T-cell (primary cell): ENCODE measurements at regions not wholly inside any gene's neighbourhood (a gene's known extent, or its start where the extent isn't known, plus 50 kb on each side); places are given as distances from the start of the nearest gene placed in this dataset.

Source experiments
- ATAC-seq, 4 experiments: fragments of 200-7000 bp in 3 of 4; fragments of 150-1000 bp in 1 of 4; cut with Tn5 transposase; replicated peaks in 1 of 4; 1 replicate in 3 of 4; 2 replicates in 1 of 4; pipeline ENCODE4 v1.10.0; 2021; ENCODE audit warnings: moderate library complexity in 3 of 4, mild to moderate bottlenecking in 2 of 4, moderate number of reproducible peaks in 1 of 4
- CTCF ChIA-PET, 2 donors: fragments of 300-600 bp; sonication (Branson Sonifier 250); formaldehyde crosslinking; loops; one replicate each; lab custom pipeline; 2022; ENCODE audit warnings: antibody characterized with exemption in 2 of 2; lab: Charles Lee
- POLR2A ChIA-PET, 2 donors: fragments of 300-600 bp; sonication (Branson Sonifier 250); formaldehyde crosslinking; loops; one replicate each; lab custom pipeline; 2022; ENCODE audit warnings: antibody characterized with exemption in 2 of 2; lab: Charles Lee
- DNase-seq, 35 experiments: peaks; one replicate each; pipeline versions ENCODE4 v3.0.0 to v3.0.0-alpha.2; 2013 to 2023
- H3K27ac ChIP-seq: one replicate; pipeline ENCODE4 v1.5.1; 2013; ENCODE audit warnings: low read length
- H3K27me3 ChIP-seq, 2 experiments: replicated peaks in 1 of 2; 1 replicate in 1 of 2; 2 replicates in 1 of 2; pipeline versions ENCODE4 v1.6.1 to v1.7.0; 2013; ENCODE audit warnings: low read length in 1 of 2, mixed read lengths in 1 of 2; ENCODE audit not compliant: control insufficient read depth in 2 of 2, insufficient read depth in 2 of 2; ENCODE audit errors: extremely low read depth in 1 of 2
- H3K36me3 ChIP-seq, 2 donors: 1 replicate in 1 of 2; 2 replicates in 1 of 2; pipeline versions ENCODE4 v1.6.1 to v1.7.0; 2013; ENCODE audit warnings: low read length in 1 of 2; ENCODE audit not compliant: control insufficient read depth in 2 of 2, insufficient read depth in 1 of 2; ENCODE audit errors: extremely low read depth in 1 of 2
- H3K4me1 ChIP-seq, 2 experiments: 1 replicate in 1 of 2; 2 replicates in 1 of 2; pipeline versions ENCODE4 v1.6.1 to v1.7.0; 2013; ENCODE audit warnings: low read length in 2 of 2, mixed read lengths in 1 of 2; ENCODE audit not compliant: insufficient read depth in 2 of 2, control insufficient read depth in 1 of 2; ENCODE audit errors: extremely low read depth in 1 of 2
- H3K4me3 ChIP-seq, 2 donors: 1 replicate in 1 of 2; 2 replicates in 1 of 2; pipeline versions ENCODE4 v1.5.1 to v1.7.0; 2013; ENCODE audit warnings: mild to moderate bottlenecking in 2 of 2, low read length in 1 of 2, moderate library complexity in 1 of 2; ENCODE audit not compliant: control insufficient read depth in 1 of 2; ENCODE audit errors: extremely low read depth in 1 of 2
- H3K9me3 ChIP-seq: 2 replicates; pipeline ENCODE4 v1.7.0; 2013
- H3K27ac Mint-ChIP-seq, 2 donors: one replicate each; pipeline ENCODE4 v1.8.0; 2020 to 2021; ENCODE audit warnings: mild to moderate bottlenecking in 2 of 2, mixed read lengths in 2 of 2
- H3K27me3 Mint-ChIP-seq, 2 donors: one replicate each; pipeline ENCODE4 v1.8.0; 2021 to 2022; ENCODE audit warnings: mixed read lengths in 2 of 2
- H3K36me3 Mint-ChIP-seq: one replicate; pipeline ENCODE4 v1.8.0; 2021; ENCODE audit warnings: mixed read lengths
- H3K4me1 Mint-ChIP-seq, 3 donors: one replicate each; pipeline ENCODE4 v1.8.0; 2020 to 2022; ENCODE audit warnings: mixed read lengths in 3 of 3, mild to moderate bottlenecking in 1 of 3
- H3K4me3 Mint-ChIP-seq, 3 donors: one replicate each; pipeline ENCODE4 v1.8.0; 2020 to 2022; ENCODE audit warnings: mild to moderate bottlenecking in 3 of 3, mixed read lengths in 3 of 3, moderate library complexity in 3 of 3
- H3K9me3 Mint-ChIP-seq, 3 donors: one replicate each; pipeline ENCODE4 v1.8.0; 2020 to 2022; ENCODE audit warnings: mixed read lengths in 3 of 3
- WGBS: methylation state at CpG from one replicate; pipeline ENCODE4 v1.1.5; 2013; ENCODE audit warnings: missing lambda C conversion rate; ENCODE audit not compliant: insufficient coverage; 5-methylcytosine and 5-hydroxymethylcytosine counted together

DNA sequence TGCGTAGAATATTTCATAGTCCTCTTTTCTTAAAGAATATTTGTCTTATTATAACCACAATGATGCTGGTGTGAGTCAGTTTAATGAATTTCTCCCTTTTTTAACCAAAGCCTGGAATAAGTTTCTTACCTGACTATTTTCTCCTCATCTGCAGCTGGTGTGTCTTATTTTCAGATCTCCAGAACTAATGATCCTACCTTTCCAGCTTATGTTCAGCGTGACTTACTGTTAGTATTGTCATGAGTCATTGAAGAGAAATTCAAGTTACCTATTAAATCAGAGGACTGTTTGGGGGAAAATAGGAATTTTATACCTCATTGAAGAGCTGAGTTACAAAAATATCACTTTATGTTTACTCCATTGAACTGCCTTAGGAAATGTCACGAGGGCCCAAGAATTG lies 482.1 kb downstream of the RWDD3 start:
- Histone ChIP-seq H3K4me3 (no peak overlapping the region), H3K4me1 (no peaks in the 10 kb centered on the region), H3K27ac (no peak overlapping the region), H3K9me3 (no peaks in the 10 kb centered on the region), H3K27me3 (no peaks in the 10 kb centered on the region), H3K36me3 (no peaks in the 10 kb centered on the region)
- no CpG with 5 or more reads among the region's 3 CpGs for WGBS
- Mint-ChIP-seq H3K4me1 (no peaks in the 10 kb centered on the region), H3K36me3 (no peaks in the 10 kb centered on the region), H3K27ac (no peak overlapping the region), H3K9me3 (peaks cover 2 to 5% (median 3%) of the 10 kb centered on the region in 3 donors), H3K4me3 (no peak overlapping the region), H3K27me3 (no peaks in the 10 kb centered on the region)
- ChIA-PET CTCF (no interaction called here), POLR2A (no interaction called here)
- no peak for DNase-seq
- ATAC-seq = no peak

DNA sequence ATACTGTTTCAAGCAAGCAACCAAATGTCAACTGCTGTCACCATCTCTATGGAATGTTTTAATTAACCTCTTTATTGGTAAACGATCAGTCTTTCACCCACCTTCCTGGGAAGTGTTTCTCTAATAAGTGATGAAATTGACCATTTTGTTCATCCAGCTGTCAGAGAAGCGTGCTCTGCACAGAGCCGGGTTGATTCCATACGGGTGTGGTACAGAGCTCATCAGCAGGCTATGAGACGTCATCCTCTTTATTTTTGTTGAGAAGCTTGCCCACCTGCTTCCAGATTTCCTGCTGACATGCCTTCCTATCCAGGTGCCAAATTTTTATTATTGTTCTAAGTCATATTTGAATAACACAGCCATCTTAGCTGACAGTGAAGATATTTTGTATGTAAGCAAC lies 482.5 kb downstream of the RWDD3 start:
- ATAC-seq (no peak), DNase-seq (no peak)
- H3K4me3 Mint-ChIP-seq = no peak overlapping the region
- ChIA-PET CTCF (no interaction called here), POLR2A (no interaction called here)
- H3K4me1 Mint-ChIP-seq = no peaks in the 10 kb centered on the region
- no peak overlapping the region for H3K4me3 ChIP-seq
- no peaks in the 10 kb centered on the region for H3K27me3 Mint-ChIP-seq
- no peaks in the 10 kb centered on the region for H3K4me1 ChIP-seq
- H3K27ac Mint-ChIP-seq = no peak overlapping the region
- peaks cover 2 to 6% (median 5%) of the 10 kb centered on the region in 3 donors for H3K9me3 Mint-ChIP-seq
- no peaks in the 10 kb centered on the region for H3K9me3 ChIP-seq
- H3K27ac ChIP-seq = no peak overlapping the region
- H3K36me3 ChIP-seq = no peaks in the 10 kb centered on the region
- 88% methylated on average over 4 of the region's 5 CpGs for WGBS
- H3K36me3 Mint-ChIP-seq = no peaks in the 10 kb centered on the region
- H3K27me3 ChIP-seq = no peaks in the 10 kb centered on the region

DNA sequence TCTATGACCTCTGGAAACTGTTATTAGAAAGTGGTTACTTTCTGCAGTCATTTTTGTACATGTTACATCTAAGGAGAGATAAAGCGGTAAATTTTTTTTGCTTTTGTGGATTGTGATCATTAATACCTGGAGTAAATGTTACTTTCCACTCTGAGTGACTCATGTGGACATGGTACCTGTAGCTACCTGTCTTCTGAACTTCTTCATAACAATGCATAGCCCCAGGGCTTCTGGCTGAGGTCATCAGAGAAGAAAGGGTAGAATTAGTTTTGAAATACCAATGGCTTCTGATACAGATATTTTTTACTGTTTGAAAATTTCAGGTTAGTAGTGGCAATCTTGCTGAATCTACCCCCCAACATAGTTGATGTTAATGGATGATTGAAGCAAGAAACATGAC lies 489.3 kb downstream of the RWDD3 start:
- H3K27ac ChIP-seq = no peak overlapping the region
- no peaks in the 10 kb centered on the region for H3K4me1 Mint-ChIP-seq
- H3K9me3 ChIP-seq = no peaks in the 10 kb centered on the region
- no peaks in the 10 kb centered on the region for H3K27me3 ChIP-seq
- H3K4me1 ChIP-seq = no peaks in the 10 kb centered on the region
- POLR2A ChIA-PET = no interaction called here
- no peak overlapping the region for H3K27ac Mint-ChIP-seq
- H3K27me3 Mint-ChIP-seq = no peaks in the 10 kb centered on the region
- no peak overlapping the region for H3K4me3 Mint-ChIP-seq
- ATAC-seq (no peak), DNase-seq (no peak)
- H3K36me3 ChIP-seq = no peaks in the 10 kb centered on the region
- no peak overlapping the region for H3K4me3 ChIP-seq
- no CpG with 5 or more reads among the region's 1 CpG for WGBS
- H3K9me3 Mint-ChIP-seq = peaks cover 5 to 12% (median 12%) of the 10 kb centered on the region in 3 donors
- H3K36me3 Mint-ChIP-seq = no peaks in the 10 kb centered on the region
- CTCF ChIA-PET = no interaction called here

- Mint-ChIP-seq H3K4me3 (no peak overlapping the region), H3K27ac (no peak overlapping the region), H3K27me3 (no peaks in the 10 kb centered on the region), H3K36me3 (no peaks in the 10 kb centered on the region), H3K9me3 (peaks cover 10 to 22% (median 12%) of the 10 kb centered on the region in 3 donors), H3K4me1 (no peaks in the 10 kb centered on the region)
- WGBS = no CpG with 5 or more reads among the region's 2 CpGs
- no peaks in the 10 kb centered on the region for H3K9me3 ChIP-seq
- POLR2A ChIA-PET = no interaction called here
- no peaks in the 10 kb centered on the region for H3K27me3 ChIP-seq
- no peaks in the 10 kb centered on the region for H3K36me3 ChIP-seq
- DNase-seq (no peak), ATAC-seq (no peak)
- H3K4me1 ChIP-seq = no peaks in the 10 kb centered on the region
- H3K27ac ChIP-seq = no peak overlapping the region
- CTCF ChIA-PET = no interaction called here
- H3K4me3 ChIP-seq = no peak overlapping the region
Measured at GRCh38 chr1:95728841-95729240, 494.8 kb downstream of the RWDD3 start.

GRCh38 chr1:95730986-95731385 lies 497.0 kb downstream of the RWDD3 start:
- no peaks in the 10 kb centered on the region for H3K27me3 Mint-ChIP-seq
- H3K9me3 ChIP-seq = no peaks in the 10 kb centered on the region
- no CpG with 5 or more reads among the region's 3 CpGs for WGBS
- ChIA-PET CTCF (no interaction called here), POLR2A (no interaction called here)
- H3K36me3 ChIP-seq = no peaks in the 10 kb centered on the region
- H3K4me1 ChIP-seq = no peaks in the 10 kb centered on the region
- no peak overlapping the region for H3K4me3 ChIP-seq
- no peak overlapping the region for H3K27ac ChIP-seq
- no peak overlapping the region for H3K4me3 Mint-ChIP-seq
- H3K4me1 Mint-ChIP-seq = no peaks in the 10 kb centered on the region
- H3K27me3 ChIP-seq = no peaks in the 10 kb centered on the region
- ATAC-seq (no peak), DNase-seq (no peak)
- H3K27ac Mint-ChIP-seq = no peak overlapping the region
- H3K36me3 Mint-ChIP-seq = no peaks in the 10 kb centered on the region
- peaks cover 14 to 26% (median 17%) of the 10 kb centered on the region in 3 donors for H3K9me3 Mint-ChIP-seq

DNA sequence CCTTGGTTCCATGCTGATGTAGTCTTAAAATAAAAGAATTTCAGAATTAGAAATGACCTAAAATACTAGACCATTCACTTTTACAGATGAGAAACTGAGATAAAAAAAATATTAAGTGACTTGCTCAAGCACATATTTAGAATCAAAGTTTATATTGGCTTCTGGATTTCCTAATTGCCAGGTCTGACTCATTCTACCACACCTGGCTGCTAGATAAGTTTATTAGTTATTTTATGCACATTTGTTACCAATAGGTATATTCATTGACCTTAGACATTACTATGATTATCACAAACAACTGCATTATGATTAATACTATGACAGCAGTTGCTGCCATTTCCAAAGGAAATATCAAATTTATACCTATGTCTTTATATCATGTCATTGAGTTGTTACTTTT lies 497.5 kb downstream of the RWDD3 start:
- H3K4me1 Mint-ChIP-seq = no peaks in the 10 kb centered on the region
- H3K4me3 ChIP-seq = no peak overlapping the region
- CTCF ChIA-PET = no interaction called here
- H3K4me3 Mint-ChIP-seq = no peak overlapping the region
- H3K4me1 ChIP-seq = no peaks in the 10 kb centered on the region
- H3K36me3 ChIP-seq = no peaks in the 10 kb centered on the region
- POLR2A ChIA-PET = no interaction called here
- H3K27me3 Mint-ChIP-seq = no peaks in the 10 kb centered on the region
- H3K9me3 Mint-ChIP-seq = peaks cover 13 to 26% (median 15%) of the 10 kb centered on the region in 3 donors
- H3K27me3 ChIP-seq = no peaks in the 10 kb centered on the region
- no peak overlapping the region for H3K27ac Mint-ChIP-seq
- no peaks in the 10 kb centered on the region for H3K9me3 ChIP-seq
- no peak overlapping the region for H3K27ac ChIP-seq
- no peaks in the 10 kb centered on the region for H3K36me3 Mint-ChIP-seq
- ATAC-seq (no peak), DNase-seq (no peak)

DNA sequence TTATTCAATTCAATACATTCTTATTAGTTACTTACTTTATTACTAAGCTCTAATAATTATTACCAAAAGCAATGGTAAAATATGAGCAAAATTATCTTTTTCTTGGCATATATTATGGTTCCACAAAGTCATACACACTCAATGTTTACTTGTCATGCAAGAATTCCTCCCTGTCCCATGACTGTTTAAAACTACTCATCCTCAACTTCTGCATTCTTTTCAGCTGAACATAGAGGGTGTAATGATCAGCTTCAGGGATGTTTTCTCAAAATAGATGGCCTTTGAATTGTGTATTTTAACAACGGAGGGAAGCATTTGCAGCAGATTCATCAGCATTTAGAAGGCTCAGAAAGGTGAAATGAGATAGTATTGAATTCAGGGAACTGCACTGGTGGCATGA lies 499.0 kb downstream of the RWDD3 start:
- H3K9me3 Mint-ChIP-seq = peaks cover 13 to 27% (median 18%) of the 10 kb centered on the region in 3 donors
- H3K4me1 Mint-ChIP-seq = no peaks in the 10 kb centered on the region
- H3K4me1 ChIP-seq = no peaks in the 10 kb centered on the region
- CTCF ChIA-PET = no interaction called here
- WGBS = 86% methylated on average over 1 of the region's 1 CpG
- no peaks in the 10 kb centered on the region for H3K36me3 Mint-ChIP-seq
- no peak overlapping the region for H3K27ac ChIP-seq
- H3K27me3 Mint-ChIP-seq = no peaks in the 10 kb centered on the region
- no peaks in the 10 kb centered on the region for H3K27me3 ChIP-seq
- no peaks in the 10 kb centered on the region for H3K36me3 ChIP-seq
- H3K9me3 ChIP-seq = no peaks in the 10 kb centered on the region
- H3K27ac Mint-ChIP-seq = no peak overlapping the region
- no peak for DNase-seq
- POLR2A ChIA-PET = no interaction called here
- H3K4me3 ChIP-seq = no peak overlapping the region
- ATAC-seq = no peak
- no peak overlapping the region for H3K4me3 Mint-ChIP-seq
